ENCODE measurements at regions not wholly inside any gene's neighbourhood (a gene's known extent, or its start where the extent isn't known, plus 50 kb on each side); places are given as distances from the start of the nearest gene placed in this dataset.

DNA sequence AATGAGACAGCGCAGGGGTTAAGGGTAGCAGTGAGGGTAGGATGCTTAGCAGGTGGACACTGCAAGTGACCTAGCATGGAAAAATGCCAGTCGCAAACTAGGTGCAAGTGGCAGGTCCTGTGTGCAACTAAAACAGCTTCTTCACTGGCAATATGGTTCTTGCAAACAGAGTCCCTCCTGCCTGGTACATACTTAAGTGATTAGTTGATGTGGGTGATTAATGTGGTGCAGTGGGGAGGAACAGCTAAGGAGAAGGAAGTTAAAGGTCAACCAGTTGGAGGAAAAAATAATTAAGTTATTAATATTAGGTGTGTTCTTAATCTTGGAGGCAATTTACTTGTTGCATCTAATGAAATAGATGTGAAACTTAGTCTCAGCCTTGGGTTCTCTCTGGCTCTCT lies 121.6 kb upstream of the IGFBP7 start:
- no peak overlapping the region for H3K4me3 ChIP-seq (replicated peaks in 1 of 2; ENCODE audit: low read depth in 2 of 2, low read length in 2 of 2)
- peak; percentile 4 to 30 for DNase-seq (ENCODE audit: low read depth in 2 of 2)
- TF ChIP-seq, protein P1, sequence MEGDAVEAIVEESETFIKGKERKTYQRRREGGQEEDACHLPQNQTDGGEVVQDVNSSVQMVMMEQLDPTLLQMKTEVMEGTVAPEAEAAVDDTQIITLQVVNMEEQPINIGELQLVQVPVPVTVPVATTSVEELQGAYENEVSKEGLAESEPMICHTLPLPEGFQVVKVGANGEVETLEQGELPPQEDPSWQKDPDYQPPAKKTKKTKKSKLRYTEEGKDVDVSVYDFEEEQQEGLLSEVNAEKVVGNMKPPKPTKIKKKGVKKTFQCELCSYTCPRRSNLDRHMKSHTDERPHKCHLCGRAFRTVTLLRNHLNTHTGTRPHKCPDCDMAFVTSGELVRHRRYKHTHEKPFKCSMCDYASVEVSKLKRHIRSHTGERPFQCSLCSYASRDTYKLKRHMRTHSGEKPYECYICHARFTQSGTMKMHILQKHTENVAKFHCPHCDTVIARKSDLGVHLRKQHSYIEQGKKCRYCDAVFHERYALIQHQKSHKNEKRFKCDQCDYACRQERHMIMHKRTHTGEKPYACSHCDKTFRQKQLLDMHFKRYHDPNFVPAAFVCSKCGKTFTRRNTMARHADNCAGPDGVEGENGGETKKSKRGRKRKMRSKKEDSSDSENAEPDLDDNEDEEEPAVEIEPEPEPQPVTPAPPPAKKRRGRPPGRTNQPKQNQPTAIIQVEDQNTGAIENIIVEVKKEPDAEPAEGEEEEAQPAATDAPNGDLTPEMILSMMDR (IDR thresholded peaks at IDR 0.05; ENCODE audit: low read depth, low read length): no peak

DNA sequence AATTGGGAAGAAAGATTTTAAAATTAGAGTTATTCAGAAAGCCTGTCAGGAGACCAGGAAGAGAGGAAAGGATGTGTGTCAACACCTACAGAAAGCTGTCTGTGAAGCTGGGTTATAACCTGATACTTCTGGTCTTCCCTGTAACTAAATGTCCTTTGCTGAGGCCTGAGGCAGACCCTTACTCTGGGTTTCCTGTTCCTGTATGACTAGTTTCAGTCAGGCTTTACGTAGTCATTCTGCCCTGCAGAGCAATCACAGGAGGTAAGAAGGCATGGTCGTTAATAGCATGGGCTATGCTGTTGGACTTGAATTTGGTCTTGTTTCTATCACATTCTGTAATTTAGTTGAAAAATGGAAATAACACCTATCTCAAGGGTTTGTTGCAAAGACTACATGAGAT lies 110.5 kb upstream of the IGFBP7 start:
- TF ChIP-seq, protein P1 (IDR thresholded peaks at IDR 0.05; ENCODE audit: low read depth, low read length): no peak
- no peak overlapping the region for H3K4me3 ChIP-seq (replicated peaks in 1 of 2; ENCODE audit: low read depth in 2 of 2, low read length in 2 of 2)
- no peak for DNase-seq (ENCODE audit: low read depth in 2 of 2)

DNA sequence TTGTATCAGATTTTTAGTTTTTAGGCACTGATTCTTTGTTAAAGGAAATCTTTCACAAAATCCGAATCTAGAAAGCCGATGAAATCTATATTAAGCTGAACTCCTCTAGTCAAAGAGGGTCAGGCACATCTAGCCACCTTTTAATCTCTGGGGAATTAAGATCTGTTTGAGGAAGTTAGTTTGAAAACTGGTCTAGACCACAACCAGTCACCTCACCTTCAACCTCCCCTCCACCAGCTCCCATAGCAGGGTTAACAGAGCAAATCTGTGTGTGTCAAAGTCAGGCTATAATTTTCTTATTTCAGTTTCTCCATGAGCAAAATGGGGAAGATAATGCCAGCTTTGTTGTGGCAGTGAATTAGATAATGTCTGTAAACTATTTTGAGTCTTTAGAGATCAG lies 110.0 kb upstream of the IGFBP7 start:
- TF ChIP-seq, protein P1 (IDR thresholded peaks at IDR 0.05; ENCODE audit: low read depth, low read length): no peak
- no peak for DNase-seq (ENCODE audit: low read depth in 2 of 2)

GRCh38 chr4:57219431-57219830 lies 109.2 kb upstream of the IGFBP7 start:
- no peak overlapping the region for H3K4me3 ChIP-seq (replicated peaks in 1 of 2; ENCODE audit: low read depth in 2 of 2, low read length in 2 of 2)
- TF ChIP-seq, protein P1 (IDR thresholded peaks at IDR 0.05; ENCODE audit: low read depth, low read length): no peak

More for the DNA sequence above, 110.0 kb upstream of the IGFBP7 start:
- H3K4me3 ChIP-seq (replicated peaks in 1 of 2; ENCODE audit: low read depth in 2 of 2, low read length in 2 of 2): no peak overlapping the region

GRCh38 chr4:57214654-57215411 lies 104.6 kb upstream of the IGFBP7 start:
- no peak for DNase-seq (ENCODE audit: low read depth in 2 of 2)
- H3K4me3 ChIP-seq (replicated peaks in 1 of 2; ENCODE audit: low read depth in 2 of 2, low read length in 2 of 2): no peak overlapping the region
- TF ChIP-seq, protein P1 (IDR thresholded peaks at IDR 0.05; ENCODE audit: low read depth, low read length): no peak

More at GRCh38 chr4:57219431-57219830, 109.2 kb upstream of the IGFBP7 start:
- DNase-seq (ENCODE audit: low read depth in 2 of 2): no peak

DNA sequence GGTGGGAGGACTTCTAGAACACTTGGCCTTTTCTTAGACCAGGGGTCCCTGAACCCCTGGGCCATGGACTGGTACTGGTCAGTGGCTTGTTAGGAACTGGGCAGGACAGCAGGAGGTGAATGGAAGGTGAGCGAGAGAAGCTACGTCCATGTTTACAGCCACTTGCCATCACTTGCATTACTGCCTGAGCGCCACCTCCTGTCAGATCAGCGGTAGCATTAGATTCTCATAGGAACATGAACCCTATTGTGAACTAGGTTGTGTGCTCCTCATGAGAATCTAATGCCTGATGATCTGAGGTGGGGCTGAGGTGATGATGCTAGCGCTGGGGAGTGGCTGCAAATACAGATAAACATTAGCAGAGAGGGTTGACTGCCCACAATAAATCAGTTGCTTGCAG lies 100.9 kb upstream of the IGFBP7 start:
- no peak overlapping the region for H3K4me3 ChIP-seq (replicated peaks in 1 of 2; ENCODE audit: low read depth in 2 of 2, low read length in 2 of 2)
- DNase-seq (ENCODE audit: low read depth in 2 of 2): no peak
- TF ChIP-seq, protein P1 (IDR thresholded peaks at IDR 0.05; ENCODE audit: low read depth, low read length): peak; percentile 1

All from cardiac fibroblast (primary cell).